Chondrocyte (in vitro differentiated cells): ENCODE measurements at regions not wholly inside any gene's neighbourhood (a gene's known extent, or its start where the extent isn't known, plus 50 kb on each side); places are given as distances from the start of the nearest gene placed in this dataset.
"Not testable (repeated sequence)": the region's sequence is repeated elsewhere in the genome, so short reads cannot be mapped to it uniquely, and the experiment has no call there.

ENCODE experiments used
- DNase-seq: peaks from one replicate; pipeline ENCODE4 v3.0.0; 2021; ENCODE audit warnings: mixed read lengths, low spot score
- H3K27ac Mint-ChIP-seq: one replicate; pipeline ENCODE4 v1.8.0; 2021; ENCODE audit warnings: mild to moderate bottlenecking, moderate library complexity, mixed read lengths; ENCODE audit not compliant: unreplicated experiment
- H3K27me3 Mint-ChIP-seq: 2 replicates; pipeline ENCODE4 v1.8.0; 2021; ENCODE audit warnings: low read depth, mixed read lengths
- H3K36me3 Mint-ChIP-seq: 2 replicates; pipeline ENCODE4 v1.8.0; 2021; ENCODE audit warnings: low read depth, mixed read lengths
- H3K4me1 Mint-ChIP-seq: 2 replicates; pipeline ENCODE4 v1.8.0; 2021; ENCODE audit warnings: low read depth, mild to moderate bottlenecking, mixed read lengths
- H3K4me3 Mint-ChIP-seq: one replicate; pipeline ENCODE4 v1.8.0; 2021; ENCODE audit warnings: mild to moderate bottlenecking, moderate library complexity, mixed read lengths; ENCODE audit not compliant: unreplicated experiment
- H3K9me3 Mint-ChIP-seq: 2 replicates; pipeline ENCODE4 v1.8.0; 2021; ENCODE audit warnings: low read depth, mixed read lengths
- CTCF ChIP-seq: fragments of 200-600 bp; sonication (generic); IDR thresholded peaks from 2 replicates; pipeline ENCODE4 v1.5.0; 2021; ENCODE audit warnings: antibody characterized with exemption, mild to moderate bottlenecking, moderate library complexity

GRCh38 chr2:209277444-209277843, 146.4 kb upstream of the MAP2 start:
- H3K36me3 Mint-ChIP-seq = no peaks in the 10 kb centered on the region
- no peak for DNase-seq
- peaks cover 3% of the 10 kb centered on the region for H3K27me3 Mint-ChIP-seq
- TF ChIP-seq CTCF = no peak
- no peaks in the 10 kb centered on the region for H3K9me3 Mint-ChIP-seq
- no peak overlapping the region for H3K4me3 Mint-ChIP-seq
- no peak overlapping the region for H3K27ac Mint-ChIP-seq
- no peaks in the 10 kb centered on the region for H3K4me1 Mint-ChIP-seq

- no peak for DNase-seq
- Mint-ChIP-seq H3K4me3 (no peak overlapping the region), H3K4me1 (no peaks in the 10 kb centered on the region), H3K9me3 (no peaks in the 10 kb centered on the region), H3K36me3 (peaks cover 2% of the 10 kb centered on the region), H3K27ac (no peak overlapping the region), H3K27me3 (peaks cover 53% of the 10 kb centered on the region)
- TF ChIP-seq CTCF = no peak
Observed at GRCh38 chr2:209298601-209299000, 125.2 kb upstream of the MAP2 start.

GRCh38 chr2:209299478-209299877, 124.4 kb upstream of the MAP2 start:
- not testable (repeated sequence) for H3K36me3 Mint-ChIP-seq, H3K27ac Mint-ChIP-seq, H3K4me3 Mint-ChIP-seq, DNase-seq, H3K9me3 Mint-ChIP-seq, H3K4me1 Mint-ChIP-seq
- peaks cover 59% of the 10 kb centered on the region for H3K27me3 Mint-ChIP-seq

GRCh38 chr2:209300766-209301165, 123.1 kb upstream of the MAP2 start:
- peaks cover 62% of the 10 kb centered on the region for H3K27me3 Mint-ChIP-seq
- not testable (repeated sequence) for H3K27ac Mint-ChIP-seq, H3K4me1 Mint-ChIP-seq, DNase-seq, H3K36me3 Mint-ChIP-seq, H3K9me3 Mint-ChIP-seq, H3K4me3 Mint-ChIP-seq

GRCh38 chr2:209305026-209305425, 118.8 kb upstream of the MAP2 start:
- Mint-ChIP-seq H3K4me1 (no peaks in the 10 kb centered on the region), H3K27ac (no peak overlapping the region), H3K9me3 (no peaks in the 10 kb centered on the region), H3K4me3 (no peak overlapping the region), H3K27me3 (peaks cover 49% of the 10 kb centered on the region), H3K36me3 (peaks cover 2% of the 10 kb centered on the region)
- DNase-seq = no peak
- TF ChIP-seq CTCF = no peak

GRCh38 chr2:209305746-209306196, 118.1 kb upstream of the MAP2 start:
- H3K27me3 Mint-ChIP-seq = peaks cover 47% of the 10 kb centered on the region
- DNase-seq = peak; percentile 55
- H3K9me3 Mint-ChIP-seq = no peaks in the 10 kb centered on the region
- peaks cover 2% of the 10 kb centered on the region for H3K36me3 Mint-ChIP-seq
- no peaks in the 10 kb centered on the region for H3K4me1 Mint-ChIP-seq
- TF ChIP-seq CTCF = no peak
- no peak overlapping the region for H3K4me3 Mint-ChIP-seq
- H3K27ac Mint-ChIP-seq = no peak overlapping the region
